CD4-positive, alpha-beta T cell treated with Interleukin-17A for 1 hour (primary cell): ENCODE measurements at regions not wholly inside any gene's neighbourhood (a gene's known extent, or its start where the extent isn't known, plus 50 kb on each side); places are given as distances from the start of the nearest gene placed in this dataset.
A peak's percentile ranks its signal among the peaks of the same experiment; 100 is the strongest.
"Not testable (repeated sequence)": the region's sequence is repeated elsewhere in the genome, so short reads cannot be mapped to it uniquely, and the experiment has no call there.

Experiments
- DNase-seq: peaks from one replicate; pipeline ENCODE4 v3.0.0-alpha.2; 2020

GRCh38 chr6:130558131-130558530 is 192.3 kb downstream of the TMEM200A start:
- no peak for DNase-seq

- no peak for DNase-seq
These were observed 193.3 kb downstream of the TMEM200A start for GRCh38 chr6:130559166-130559565.

GRCh38 chr6:130560231-130560630 is 194.4 kb downstream of the TMEM200A start:
- no peak for DNase-seq

GRCh38 chr6:130561159-130561558 is 195.3 kb downstream of the TMEM200A start:
- not testable (repeated sequence) for DNase-seq

- DNase-seq = no peak
These were observed 199.9 kb downstream of the TMEM200A start for GRCh38 chr6:130565696-130566095.

GRCh38 chr6:130574146-130574545 is 208.3 kb downstream of the TMEM200A start:
- peak; percentile 1 for DNase-seq

GRCh38 chr6:130575557-130575956 is 209.7 kb downstream of the TMEM200A start:
- no peak for DNase-seq

- DNase-seq = peak; percentile 75
These were observed 210.2 kb downstream of the TMEM200A start for GRCh38 chr6:130575971-130576370.

GRCh38 chr6:130577178-130577919 is 211.5 kb downstream of the TMEM200A start:
- DNase-seq = peak; percentile 42

- no peak for DNase-seq
These were observed 212.9 kb downstream of the TMEM200A start for GRCh38 chr6:130578713-130579112.

- DNase-seq = no peak
These were observed 217.5 kb downstream of the TMEM200A start for GRCh38 chr6:130583268-130583667.

GRCh38 chr6:130585587-130585986 is 219.8 kb downstream of the TMEM200A start:
- no peak for DNase-seq

- no peak for DNase-seq
These were observed 222.1 kb downstream of the TMEM200A start for GRCh38 chr6:130587778-130588520.

- no peak for DNase-seq
These were observed 227.4 kb downstream of the TMEM200A start for GRCh38 chr6:130593200-130593599.

GRCh38 chr6:130593948-130594347 is 228.1 kb downstream of the TMEM200A start:
- no peak for DNase-seq

- no peak for DNase-seq
These were observed 228.9 kb upstream of the SMLR1 start for GRCh38 chr6:130598021-130598989.

GRCh38 chr6:130600880-130601341 is 226.3 kb upstream of the SMLR1 start:
- no peak for DNase-seq

- DNase-seq = no peak
These were observed 224.9 kb upstream of the SMLR1 start for GRCh38 chr6:130602151-130602770.

GRCh38 chr6:130603391-130603790 is 223.8 kb upstream of the SMLR1 start:
- no peak for DNase-seq

- DNase-seq = no peak
These were observed 222.3 kb upstream of the SMLR1 start for GRCh38 chr6:130604841-130605399.

- DNase-seq = no peak
These were observed 216.9 kb upstream of the SMLR1 start for GRCh38 chr6:130610303-130610702.

- DNase-seq = no peak
These were observed 215.8 kb upstream of the SMLR1 start for GRCh38 chr6:130611366-130611765.
